HG03175 (cell line): ENCODE measurements at regions not wholly inside any gene's neighbourhood (a gene's known extent, or its start where the extent isn't known, plus 50 kb on each side); places are given as distances from the start of the nearest gene placed in this dataset.
A peak's percentile ranks its signal among the peaks of the same experiment; 100 is the strongest.

Experiments
- ATAC-seq: cut with Tn5 transposase; IDR thresholded peaks from one replicate; pipeline ENCODE4 v1.9.1; 2021; ENCODE audit warnings: mild to moderate bottlenecking, moderate library complexity; ENCODE audit not compliant: unreplicated experiment

DNA sequence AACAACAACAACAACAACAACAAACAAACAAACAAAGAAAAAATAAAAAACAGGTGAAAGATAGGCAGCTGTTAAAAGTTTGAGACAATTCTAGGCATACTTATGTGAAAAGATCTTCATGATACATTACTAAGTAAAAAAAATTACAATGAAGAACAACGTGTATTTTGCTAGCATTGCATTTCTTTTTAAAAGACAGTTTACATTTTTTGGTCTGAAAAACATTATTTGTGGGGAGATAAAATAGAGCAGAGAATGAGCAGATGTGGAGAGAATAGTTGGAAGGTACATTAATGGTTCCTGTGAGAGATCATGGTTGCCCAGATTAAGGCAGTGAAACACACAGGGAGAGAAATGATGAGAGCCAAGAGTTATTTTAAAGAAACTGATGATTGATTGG is 210.2 kb upstream of the MKLN1 start:
- no peak for ATAC-seq

DNA sequence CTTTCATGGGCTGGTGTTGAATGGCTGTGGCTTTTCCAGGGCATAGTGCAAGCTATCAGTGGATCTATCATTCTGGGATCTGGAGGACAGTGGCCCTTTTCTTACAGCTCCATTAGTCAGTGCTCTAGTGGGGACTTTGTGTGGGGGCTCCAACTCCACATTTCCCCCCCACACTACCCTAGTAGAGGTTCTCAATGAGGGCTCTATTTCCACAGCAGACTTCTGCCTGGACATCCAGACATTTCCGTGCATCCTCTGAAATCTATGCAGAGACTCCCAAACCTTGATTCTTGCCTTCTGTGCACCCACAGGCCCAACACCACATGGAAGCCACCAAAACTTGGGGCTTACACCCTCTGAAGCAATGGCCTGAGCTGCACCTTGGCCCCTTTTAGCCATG is 208.3 kb upstream of the MKLN1 start:
- no peak for ATAC-seq

DNA sequence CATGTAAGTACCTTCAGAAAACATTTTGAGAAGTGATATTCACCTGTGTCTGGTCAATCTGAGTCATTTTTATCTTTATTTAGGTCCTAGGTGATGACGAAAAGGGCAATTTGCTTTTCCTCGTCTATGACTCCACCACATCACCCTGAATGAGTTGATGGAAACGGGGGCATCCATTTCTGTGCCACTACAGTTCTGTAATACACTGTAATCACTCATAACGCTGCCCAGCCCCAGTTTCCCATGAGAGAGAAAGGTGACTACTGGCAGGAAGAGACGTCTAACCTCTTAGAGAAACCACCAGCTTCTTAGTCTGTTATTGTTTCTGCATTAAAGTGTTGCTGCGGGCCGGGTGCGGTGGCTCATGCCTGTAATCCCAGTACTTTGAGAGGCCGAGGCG is 205.3 kb upstream of the MKLN1 start:
- no peak for ATAC-seq

GRCh38 chr7:131124001-131124629 is 203.6 kb upstream of the MKLN1 start:
- ATAC-seq: peak; percentile 93

DNA sequence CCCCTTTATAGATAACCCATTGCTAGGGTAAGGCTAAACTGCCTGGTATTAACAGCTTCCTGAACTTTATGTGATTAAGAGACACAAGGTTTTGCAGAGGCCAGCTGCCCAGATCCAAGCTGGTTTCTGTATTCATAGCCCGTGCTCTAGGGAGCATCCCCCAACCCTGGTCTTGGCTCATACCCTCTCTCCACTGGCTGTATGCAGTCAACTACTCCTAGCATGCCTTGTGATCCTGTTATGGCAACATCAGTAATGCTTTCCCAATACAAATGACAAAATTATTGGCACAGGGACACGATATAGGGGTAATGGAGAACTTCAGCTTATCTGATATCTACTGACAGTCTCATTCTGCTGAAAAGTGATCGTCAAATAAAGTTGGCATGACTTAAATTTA is 202.8 kb upstream of the MKLN1 start:
- ATAC-seq: no peak

DNA sequence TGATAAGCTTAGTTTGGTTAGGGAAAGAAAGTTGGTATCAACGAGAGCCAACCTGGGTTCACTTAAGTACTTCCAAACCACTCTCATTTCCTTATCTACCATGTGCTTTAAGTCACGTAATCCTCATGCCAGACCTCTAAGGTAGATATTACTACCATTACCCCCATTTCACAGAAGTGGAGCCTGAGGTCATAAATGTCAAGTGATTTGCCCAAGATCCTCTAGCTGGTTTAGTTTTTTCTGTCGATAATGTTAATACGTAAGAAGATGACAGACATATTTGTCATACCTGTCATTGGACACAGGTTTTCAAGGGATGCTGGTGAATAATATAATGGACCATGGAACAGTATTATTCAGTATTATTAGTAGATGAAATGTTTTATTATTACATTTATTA is 197.4 kb upstream of the MKLN1 start:
- no peak for ATAC-seq

- no peak for ATAC-seq
Measured at GRCh38 chr7:131131012-131131745, 196.5 kb upstream of the MKLN1 start.

DNA sequence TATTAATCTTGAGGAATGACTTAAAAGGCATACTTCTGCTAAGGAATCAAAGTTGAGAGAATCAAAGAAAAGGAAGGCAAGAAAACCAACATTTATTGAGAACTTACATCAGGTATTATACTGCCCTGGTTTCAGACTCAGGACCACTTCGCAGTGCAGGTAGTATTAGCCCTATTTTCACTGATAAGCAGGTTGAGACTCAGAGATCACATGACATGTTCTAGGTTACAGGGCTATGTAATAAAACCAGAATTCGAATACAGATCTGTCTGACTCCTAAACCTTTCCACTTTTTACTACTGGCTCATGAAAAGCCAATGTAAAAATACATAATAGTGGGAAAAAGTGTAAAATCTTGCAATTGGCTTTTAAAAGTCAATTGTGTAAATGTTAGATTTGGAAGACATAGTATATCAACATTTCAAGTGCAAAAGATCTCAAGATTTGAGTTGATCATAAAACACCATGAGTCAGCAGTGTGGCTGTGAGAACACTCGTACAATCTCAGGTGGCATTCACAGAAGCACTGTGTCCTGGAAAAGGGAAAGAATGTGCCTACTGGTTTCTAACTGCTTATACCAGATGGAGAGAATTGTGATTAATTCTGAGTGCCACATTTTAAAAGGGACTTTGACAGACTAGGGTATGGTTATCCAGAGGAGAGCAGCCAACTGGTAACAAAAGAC is 195.8 kb upstream of the MKLN1 start:
- no peak for ATAC-seq

- no peak for ATAC-seq
Measured at GRCh38 chr7:131139462-131139861, 188.2 kb upstream of the MKLN1 start.

DNA sequence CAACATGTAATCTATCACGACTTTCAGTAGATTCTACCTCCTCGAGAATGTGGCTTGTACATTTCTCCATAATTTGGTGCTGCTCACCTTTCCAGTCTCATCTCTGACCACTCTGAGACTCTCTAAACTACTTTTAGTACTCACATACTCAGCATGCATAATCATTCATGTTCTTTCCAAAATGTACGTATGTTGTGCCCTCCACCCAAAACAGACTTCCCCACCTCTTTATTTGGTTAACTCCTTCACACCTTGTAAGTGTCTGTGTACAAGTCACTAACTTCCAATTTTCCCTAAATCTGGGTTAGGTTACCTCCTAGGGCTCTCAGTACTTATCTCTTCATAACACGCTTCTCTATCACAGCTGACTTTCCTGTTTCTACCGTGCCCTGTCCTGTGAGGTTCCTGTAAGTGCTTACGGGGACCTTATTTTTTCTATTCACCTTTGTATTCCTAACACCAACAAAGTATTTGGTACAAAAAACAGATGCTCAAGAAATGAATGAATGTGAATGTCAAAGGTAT is 186.2 kb upstream of the MKLN1 start:
- no peak for ATAC-seq

GRCh38 chr7:131143869-131144268 is 183.8 kb upstream of the MKLN1 start:
- ATAC-seq: no peak

DNA sequence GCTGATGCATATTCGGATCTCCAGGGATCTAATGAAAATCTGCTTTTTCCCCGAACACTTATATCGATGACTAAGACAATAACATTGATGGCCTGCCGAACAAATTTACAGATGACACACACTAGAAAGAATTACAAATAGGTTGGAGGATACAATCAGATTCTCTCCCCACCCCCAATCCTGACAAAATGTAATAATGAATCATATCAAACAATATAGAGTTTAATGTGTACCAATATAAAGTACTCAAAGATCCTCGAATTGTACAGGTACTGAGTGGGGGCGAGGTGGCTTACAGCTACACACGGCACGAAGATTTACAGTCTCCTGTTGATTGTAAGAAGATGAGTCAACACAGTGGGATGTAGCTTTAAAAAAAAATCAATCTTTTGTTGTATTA is 182.7 kb upstream of the MKLN1 start:
- no peak for ATAC-seq

DNA sequence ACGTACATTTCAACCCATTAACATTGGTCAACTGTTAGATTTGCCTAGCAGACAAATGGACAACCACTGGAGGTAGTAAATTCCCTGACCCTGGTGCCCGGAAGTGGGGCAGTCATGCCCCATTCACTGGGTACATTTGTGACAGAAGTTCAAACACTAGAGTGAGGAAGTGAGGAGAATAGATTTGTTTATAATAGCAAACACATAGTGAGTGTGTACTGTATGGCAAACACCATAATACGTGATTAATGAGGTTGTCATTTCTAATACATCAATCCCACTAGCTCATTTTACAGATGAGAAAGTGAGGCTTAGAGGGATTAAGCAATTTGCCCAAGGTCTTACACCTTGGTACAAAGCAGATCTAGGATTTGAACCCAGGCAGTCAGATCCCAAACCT is 181.9 kb upstream of the MKLN1 start:
- no peak for ATAC-seq

DNA sequence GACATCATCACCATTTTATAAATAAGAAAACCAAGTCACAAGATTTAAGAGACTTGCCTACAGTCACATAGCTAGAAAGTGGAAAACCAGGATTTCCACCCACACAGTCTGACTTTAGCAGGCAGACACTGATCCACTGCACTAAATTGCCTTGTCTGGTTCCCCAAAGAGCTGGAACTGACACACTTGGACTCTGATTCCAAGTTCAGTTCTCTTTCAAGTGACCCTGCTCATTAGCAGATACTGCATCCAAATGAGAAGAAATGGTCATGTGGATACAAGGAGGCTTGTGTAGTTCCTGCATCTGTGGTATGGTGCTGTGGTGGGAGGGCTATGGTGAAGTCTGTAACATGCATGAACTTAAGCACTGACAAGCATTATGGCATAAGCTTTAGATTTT is 180.1 kb upstream of the MKLN1 start:
- ATAC-seq: no peak

GRCh38 chr7:131148258-131148657 is 179.4 kb upstream of the MKLN1 start:
- ATAC-seq: no peak

- ATAC-seq: no peak
Measured at GRCh38 chr7:131148708-131149428, 178.8 kb upstream of the MKLN1 start.

GRCh38 chr7:131149429-131149773 is 178.3 kb upstream of the MKLN1 start:
- ATAC-seq: no peak

DNA sequence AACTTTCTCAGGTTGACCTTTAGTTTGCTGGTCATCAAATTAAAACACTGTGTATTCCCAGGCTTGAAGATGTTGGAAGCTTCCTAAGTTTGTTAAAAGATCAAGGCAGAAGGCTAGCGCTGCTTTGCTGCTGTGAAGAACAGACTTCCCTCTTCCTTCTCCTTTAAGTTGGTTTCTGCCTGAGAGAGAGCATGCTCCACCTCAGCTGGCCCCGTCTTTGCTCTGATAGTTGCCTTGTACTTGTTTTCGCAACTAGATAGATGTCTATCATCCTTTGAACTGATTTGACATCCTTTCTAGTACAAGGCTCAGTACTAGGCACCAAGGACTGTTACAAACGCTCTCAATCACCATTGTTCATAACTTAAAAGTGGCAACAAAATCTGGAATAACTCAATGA is 177.8 kb upstream of the MKLN1 start:
- ATAC-seq: no peak

GRCh38 chr7:131151034-131151433 is 176.6 kb upstream of the MKLN1 start:
- ATAC-seq: no peak

GRCh38 chr7:131152766-131153165 is 174.9 kb upstream of the MKLN1 start:
- no peak for ATAC-seq

DNA sequence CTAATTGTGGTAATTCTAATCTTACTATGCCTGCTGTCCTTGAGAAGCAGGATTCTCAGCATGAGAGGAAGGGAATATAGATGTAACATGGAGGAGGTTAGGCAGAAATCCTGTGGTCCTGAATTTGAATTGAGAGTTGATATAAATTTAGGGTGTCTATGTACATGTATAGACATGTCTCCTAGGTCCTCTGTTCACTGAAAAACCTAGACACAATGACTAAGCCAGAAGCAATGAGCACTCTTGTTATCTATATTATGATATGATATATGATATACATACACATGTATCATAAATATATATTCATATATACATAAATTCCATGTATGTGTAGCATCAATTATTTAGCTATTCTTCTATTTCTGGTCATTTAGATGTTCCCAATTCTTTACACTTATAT is 173.3 kb upstream of the MKLN1 start:
- no peak for ATAC-seq
